ENCODE measurements at regions not wholly inside any gene's neighbourhood (a gene's known extent, or its start where the extent isn't known, plus 50 kb on each side); places are given as distances from the start of the nearest gene placed in this dataset.

DNA sequence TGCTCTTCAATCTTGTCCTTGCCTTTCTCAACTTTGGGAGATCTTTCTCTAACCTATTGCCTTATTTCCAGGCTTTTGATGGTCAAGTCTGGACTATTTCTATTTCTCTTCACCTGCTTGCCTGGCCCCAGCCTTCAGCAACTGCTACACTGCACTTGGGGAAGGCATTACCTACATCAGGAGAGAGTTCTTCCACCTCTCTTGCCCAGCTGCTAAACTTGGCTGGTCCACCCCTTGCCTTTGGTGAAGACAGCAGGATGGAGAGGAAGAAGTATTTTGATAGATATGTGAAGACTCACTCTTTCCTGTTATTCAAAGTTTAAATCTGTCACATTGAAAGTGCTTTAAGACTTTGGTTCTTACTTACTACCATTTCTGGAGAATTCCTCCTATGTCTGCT, 574.8 kb downstream of the ZPLD1 start:
- Histone ChIP-seq H3K4me2 (ENCODE audit: low read length) (no peak overlapping the region), H3K9ac (ENCODE audit: low read length) (no peak overlapping the region), H3F3A (ENCODE audit: insufficient read depth, low read length, poor library complexity, severe bottlenecking) (no peaks in the 10 kb centered on the region), H3K4me3 (ENCODE audit: low read length) (no peak overlapping the region), H3K27ac (ENCODE audit: low read length) (no peak overlapping the region), H3K27me3 (ENCODE audit: insufficient read depth, low read depth, low read length) (no peaks in the 10 kb centered on the region), H3K9me2 (ENCODE audit: insufficient read depth, low read length) (no peaks in the 10 kb centered on the region), H4K20me1 (ENCODE audit: insufficient read depth) (no peaks in the 10 kb centered on the region), H3K9me3 (ENCODE audit: low read length) (peaks cover 6% of the 10 kb centered on the region), H3K79me2 (replicated peaks; ENCODE audit: insufficient read depth, low read length) (no peaks in the 10 kb centered on the region), H2AFZ (ENCODE audit: low read depth, low read length) (no peak overlapping the region), H3K36me3 (ENCODE audit: insufficient read depth, low read length) (no peaks in the 10 kb centered on the region)
- no peak for TF ChIP-seq SMC3 (conservative IDR thresholded peaks at IDR 0.05; ENCODE audit: poor library complexity)
- no peak for TF ChIP-seq POLR2AphosphoS5 (IDR thresholded peaks at IDR 0.05)
- TF ChIP-seq EZH2 (IDR thresholded peaks at IDR 0.05; ENCODE audit: borderline replicate concordance, insufficient read depth, low read length, poor library complexity, severe bottlenecking), result no peak
- no peak for TF ChIP-seq TAF1 (IDR thresholded peaks at IDR 0.05; ENCODE audit: low read depth)
- TF ChIP-seq MXI1 (conservative IDR thresholded peaks at IDR 0.05; ENCODE audit: poor library complexity, severe bottlenecking), result no peak
- no peak for TF ChIP-seq RAD21 (conservative IDR thresholded peaks at IDR 0.05)
- TF ChIP-seq, protein P1, sequence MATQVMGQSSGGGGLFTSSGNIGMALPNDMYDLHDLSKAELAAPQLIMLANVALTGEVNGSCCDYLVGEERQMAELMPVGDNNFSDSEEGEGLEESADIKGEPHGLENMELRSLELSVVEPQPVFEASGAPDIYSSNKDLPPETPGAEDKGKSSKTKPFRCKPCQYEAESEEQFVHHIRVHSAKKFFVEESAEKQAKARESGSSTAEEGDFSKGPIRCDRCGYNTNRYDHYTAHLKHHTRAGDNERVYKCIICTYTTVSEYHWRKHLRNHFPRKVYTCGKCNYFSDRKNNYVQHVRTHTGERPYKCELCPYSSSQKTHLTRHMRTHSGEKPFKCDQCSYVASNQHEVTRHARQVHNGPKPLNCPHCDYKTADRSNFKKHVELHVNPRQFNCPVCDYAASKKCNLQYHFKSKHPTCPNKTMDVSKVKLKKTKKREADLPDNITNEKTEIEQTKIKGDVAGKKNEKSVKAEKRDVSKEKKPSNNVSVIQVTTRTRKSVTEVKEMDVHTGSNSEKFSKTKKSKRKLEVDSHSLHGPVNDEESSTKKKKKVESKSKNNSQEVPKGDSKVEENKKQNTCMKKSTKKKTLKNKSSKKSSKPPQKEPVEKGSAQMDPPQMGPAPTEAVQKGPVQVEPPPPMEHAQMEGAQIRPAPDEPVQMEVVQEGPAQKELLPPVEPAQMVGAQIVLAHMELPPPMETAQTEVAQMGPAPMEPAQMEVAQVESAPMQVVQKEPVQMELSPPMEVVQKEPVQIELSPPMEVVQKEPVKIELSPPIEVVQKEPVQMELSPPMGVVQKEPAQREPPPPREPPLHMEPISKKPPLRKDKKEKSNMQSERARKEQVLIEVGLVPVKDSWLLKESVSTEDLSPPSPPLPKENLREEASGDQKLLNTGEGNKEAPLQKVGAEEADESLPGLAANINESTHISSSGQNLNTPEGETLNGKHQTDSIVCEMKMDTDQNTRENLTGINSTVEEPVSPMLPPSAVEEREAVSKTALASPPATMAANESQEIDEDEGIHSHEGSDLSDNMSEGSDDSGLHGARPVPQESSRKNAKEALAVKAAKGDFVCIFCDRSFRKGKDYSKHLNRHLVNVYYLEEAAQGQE (IDR thresholded peaks at IDR 0.05; ENCODE audit: borderline replicate concordance), result no peak
- no peak for TF ChIP-seq EP300 (conservative IDR thresholded peaks at IDR 0.05; ENCODE audit: poor library complexity, severe bottlenecking)
- TF ChIP-seq, protein P2, sequence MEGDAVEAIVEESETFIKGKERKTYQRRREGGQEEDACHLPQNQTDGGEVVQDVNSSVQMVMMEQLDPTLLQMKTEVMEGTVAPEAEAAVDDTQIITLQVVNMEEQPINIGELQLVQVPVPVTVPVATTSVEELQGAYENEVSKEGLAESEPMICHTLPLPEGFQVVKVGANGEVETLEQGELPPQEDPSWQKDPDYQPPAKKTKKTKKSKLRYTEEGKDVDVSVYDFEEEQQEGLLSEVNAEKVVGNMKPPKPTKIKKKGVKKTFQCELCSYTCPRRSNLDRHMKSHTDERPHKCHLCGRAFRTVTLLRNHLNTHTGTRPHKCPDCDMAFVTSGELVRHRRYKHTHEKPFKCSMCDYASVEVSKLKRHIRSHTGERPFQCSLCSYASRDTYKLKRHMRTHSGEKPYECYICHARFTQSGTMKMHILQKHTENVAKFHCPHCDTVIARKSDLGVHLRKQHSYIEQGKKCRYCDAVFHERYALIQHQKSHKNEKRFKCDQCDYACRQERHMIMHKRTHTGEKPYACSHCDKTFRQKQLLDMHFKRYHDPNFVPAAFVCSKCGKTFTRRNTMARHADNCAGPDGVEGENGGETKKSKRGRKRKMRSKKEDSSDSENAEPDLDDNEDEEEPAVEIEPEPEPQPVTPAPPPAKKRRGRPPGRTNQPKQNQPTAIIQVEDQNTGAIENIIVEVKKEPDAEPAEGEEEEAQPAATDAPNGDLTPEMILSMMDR (IDR thresholded peaks at IDR 0.05; ENCODE audit: poor library complexity, severe bottlenecking), result no peak

DNA sequence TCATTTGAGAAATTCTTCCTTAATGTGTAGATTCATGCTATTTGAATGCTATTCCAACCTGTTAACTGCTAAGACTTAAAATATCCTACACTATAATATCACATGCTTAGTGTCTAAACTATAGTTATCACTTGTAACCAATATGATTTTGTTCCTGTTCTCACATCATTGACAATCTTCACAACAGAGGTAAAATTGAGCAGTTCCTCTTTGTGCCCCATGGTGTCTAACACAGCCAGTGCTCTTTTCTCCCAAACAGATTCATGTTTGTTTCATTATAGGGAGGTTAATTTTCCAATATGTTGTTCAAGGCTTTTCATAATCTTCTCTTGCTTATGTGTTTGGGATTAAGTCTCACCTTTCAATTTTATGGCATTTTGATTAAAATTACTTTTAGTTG, 591.1 kb downstream of the ZPLD1 start:
- H3K27me3 ChIP-seq (ENCODE audit: insufficient read depth, low read depth, low read length), result no peaks in the 10 kb centered on the region
- TF ChIP-seq EP300 (conservative IDR thresholded peaks at IDR 0.05; ENCODE audit: poor library complexity, severe bottlenecking) (no peak), TAF1 (IDR thresholded peaks at IDR 0.05; ENCODE audit: low read depth) (no peak), MXI1 (conservative IDR thresholded peaks at IDR 0.05; ENCODE audit: poor library complexity, severe bottlenecking) (no peak), RAD21 (conservative IDR thresholded peaks at IDR 0.05) (no peak), POLR2AphosphoS5 (IDR thresholded peaks at IDR 0.05) (no peak), EZH2 (IDR thresholded peaks at IDR 0.05; ENCODE audit: borderline replicate concordance, insufficient read depth, low read length, poor library complexity, severe bottlenecking) (no peak)
- TF ChIP-seq, protein P1 (IDR thresholded peaks at IDR 0.05; ENCODE audit: borderline replicate concordance), result no peak
- no peak overlapping the region for H3K27ac ChIP-seq (ENCODE audit: low read length)
- H3F3A ChIP-seq (ENCODE audit: insufficient read depth, low read length, poor library complexity, severe bottlenecking), result no peaks in the 10 kb centered on the region
- H3K9me3 ChIP-seq (ENCODE audit: low read length), result no peaks in the 10 kb centered on the region
- H3K4me2 ChIP-seq (ENCODE audit: low read length), result no peak overlapping the region
- no peaks in the 10 kb centered on the region for H3K36me3 ChIP-seq (ENCODE audit: insufficient read depth, low read length)
- no peaks in the 10 kb centered on the region for H3K79me2 ChIP-seq (replicated peaks; ENCODE audit: insufficient read depth, low read length)
- no peaks in the 10 kb centered on the region for H4K20me1 ChIP-seq (ENCODE audit: insufficient read depth)
- H3K4me3 ChIP-seq (ENCODE audit: low read length), result no peak overlapping the region
- H2AFZ ChIP-seq (ENCODE audit: low read depth, low read length), result no peak overlapping the region
- no peak overlapping the region for H3K9ac ChIP-seq (ENCODE audit: low read length)
- no peaks in the 10 kb centered on the region for H3K9me2 ChIP-seq (ENCODE audit: insufficient read depth, low read length)
